Chondrocyte (in vitro differentiated cells): ENCODE measurements at regions not wholly inside any gene's neighbourhood (a gene's known extent, or its start where the extent isn't known, plus 50 kb on each side); places are given as distances from the start of the nearest gene placed in this dataset.

ENCODE experiments used
- DNase-seq: peaks from one replicate; pipeline ENCODE4 v3.0.0; 2021; ENCODE audit warnings: mixed read lengths, low spot score
- H3K27ac Mint-ChIP-seq: one replicate; pipeline ENCODE4 v1.8.0; 2021; ENCODE audit warnings: mild to moderate bottlenecking, moderate library complexity, mixed read lengths; ENCODE audit not compliant: unreplicated experiment
- H3K27me3 Mint-ChIP-seq: 2 replicates; pipeline ENCODE4 v1.8.0; 2021; ENCODE audit warnings: low read depth, mixed read lengths
- H3K36me3 Mint-ChIP-seq: 2 replicates; pipeline ENCODE4 v1.8.0; 2021; ENCODE audit warnings: low read depth, mixed read lengths
- H3K4me1 Mint-ChIP-seq: 2 replicates; pipeline ENCODE4 v1.8.0; 2021; ENCODE audit warnings: low read depth, mild to moderate bottlenecking, mixed read lengths
- H3K4me3 Mint-ChIP-seq: one replicate; pipeline ENCODE4 v1.8.0; 2021; ENCODE audit warnings: mild to moderate bottlenecking, moderate library complexity, mixed read lengths; ENCODE audit not compliant: unreplicated experiment
- H3K9me3 Mint-ChIP-seq: 2 replicates; pipeline ENCODE4 v1.8.0; 2021; ENCODE audit warnings: low read depth, mixed read lengths
- CTCF ChIP-seq: fragments of 200-600 bp; sonication (generic); IDR thresholded peaks from 2 replicates; pipeline ENCODE4 v1.5.0; 2021; ENCODE audit warnings: antibody characterized with exemption, mild to moderate bottlenecking, moderate library complexity

- H3K36me3 Mint-ChIP-seq = no peaks in the 10 kb centered on the region
- DNase-seq = no peak
- peaks cover 4% of the 10 kb centered on the region for H3K9me3 Mint-ChIP-seq
- no peak for TF ChIP-seq CTCF
- peak overlapping the region; percentile 85 for H3K27ac Mint-ChIP-seq
- no peaks in the 10 kb centered on the region for H3K27me3 Mint-ChIP-seq
- peaks cover 60% of the 10 kb centered on the region for H3K4me1 Mint-ChIP-seq
- H3K4me3 Mint-ChIP-seq = no peak overlapping the region
Observed at GRCh38 chr1:167166690-167167075, 54.0 kb upstream of the POU2F1 start.

- Mint-ChIP-seq H3K9me3 (peaks cover 4% of the 10 kb centered on the region), H3K4me3 (no peak overlapping the region), H3K36me3 (no peaks in the 10 kb centered on the region), H3K27me3 (no peaks in the 10 kb centered on the region), H3K27ac (no peak overlapping the region), H3K4me1 (peaks cover 59% of the 10 kb centered on the region)
- no peak for DNase-seq
- no peak for TF ChIP-seq CTCF
Observed at GRCh38 chr1:167168424-167168823, 52.3 kb upstream of the POU2F1 start.

GRCh38 chr1:167169642-167170041, 51.0 kb upstream of the POU2F1 start:
- Mint-ChIP-seq H3K27me3 (no peaks in the 10 kb centered on the region), H3K4me3 (no peak overlapping the region), H3K27ac (no peak overlapping the region), H3K4me1 (peaks cover 60% of the 10 kb centered on the region), H3K36me3 (no peaks in the 10 kb centered on the region), H3K9me3 (peaks cover 4% of the 10 kb centered on the region)
- DNase-seq = no peak
- TF ChIP-seq CTCF = no peak
